Calu3 (cell line): ENCODE measurements at regions not wholly inside any gene's neighbourhood (a gene's known extent, or its start where the extent isn't known, plus 50 kb on each side); places are given as distances from the start of the nearest gene placed in this dataset.

Experiments used
- BruUV-seq: library from RNA; stranded (reverse); fragments of 400-500 nt; replicated peaks from 2 replicates; lab custom pipeline; 2021; lab: Mats Ljungman, UMichigan
- CTCF ChIA-PET: fragments of 300-600 bp; sonication (Branson Sonifier 250); formaldehyde crosslinking; loops from one replicate; lab custom pipeline; 2022; ENCODE audit warnings: antibody characterized with exemption; lab: Charles Lee
- DNase-seq: peaks from one replicate; pipeline ENCODE4 v3.0.0; 2022
- H3K27ac Mint-ChIP-seq: one replicate; pipeline ENCODE4 v1.8.0; 2022; ENCODE audit warnings: mixed read lengths; ENCODE audit not compliant: unreplicated experiment
- H3K27me3 Mint-ChIP-seq: one replicate; pipeline ENCODE4 v1.8.0; 2022; ENCODE audit warnings: mixed read lengths; ENCODE audit not compliant: unreplicated experiment
- H3K36me3 Mint-ChIP-seq: one replicate; pipeline ENCODE4 v1.8.0; 2022; ENCODE audit warnings: mild to moderate bottlenecking, moderate library complexity, mixed read lengths; ENCODE audit not compliant: insufficient read depth, unreplicated experiment
- H3K4me1 Mint-ChIP-seq: one replicate; pipeline ENCODE4 v1.8.0; 2022; ENCODE audit warnings: mild to moderate bottlenecking, low read depth, mixed read lengths; ENCODE audit not compliant: unreplicated experiment
- H3K4me3 Mint-ChIP-seq: one replicate; pipeline ENCODE4 v1.8.0; 2022; ENCODE audit warnings: mild to moderate bottlenecking, low read depth, moderate library complexity, mixed read lengths; ENCODE audit not compliant: unreplicated experiment
- H3K9me3 Mint-ChIP-seq: one replicate; pipeline ENCODE4 v1.8.0; 2022; ENCODE audit warnings: low read depth, mixed read lengths; ENCODE audit not compliant: unreplicated experiment
- intact Hi-C: fragments of 100-400 bp; cut with micrococcal nuclease; formaldehyde crosslinking; loops from one replicate; pipeline ENCODE4 v1.10.0; 2022; ENCODE audit not compliant: unreplicated experiment
- TF ChIP-seq, protein P1 (sequence below): fragments of 200-600 bp; IDR thresholded peaks from one replicate; pipeline ENCODE4 v1.8.0; 2022; ENCODE audit warnings: antibody characterized with exemption; ENCODE audit not compliant: unreplicated experiment

DNA sequence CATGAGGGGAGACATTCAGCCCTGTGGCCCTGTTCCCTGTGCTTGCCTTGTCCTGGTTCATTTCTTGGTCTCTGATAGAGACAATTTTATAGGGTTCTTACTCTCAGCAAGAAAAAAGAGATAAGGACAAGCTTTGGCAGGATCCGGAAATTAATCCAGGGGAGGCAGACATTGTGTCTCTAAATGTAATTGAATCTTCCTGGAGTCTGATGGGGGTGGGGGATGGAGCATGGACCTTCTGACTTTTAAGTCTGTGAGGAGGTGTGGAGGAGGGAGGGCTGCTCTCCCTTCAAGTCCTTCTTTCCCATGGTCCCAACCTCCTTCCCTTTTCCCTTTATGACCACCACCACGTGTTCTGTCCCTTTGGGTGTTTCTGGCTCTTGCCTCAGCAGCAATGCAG, 512.7 kb downstream of the DHX35 start:
- no TSS peak for BruUV-seq

DNA sequence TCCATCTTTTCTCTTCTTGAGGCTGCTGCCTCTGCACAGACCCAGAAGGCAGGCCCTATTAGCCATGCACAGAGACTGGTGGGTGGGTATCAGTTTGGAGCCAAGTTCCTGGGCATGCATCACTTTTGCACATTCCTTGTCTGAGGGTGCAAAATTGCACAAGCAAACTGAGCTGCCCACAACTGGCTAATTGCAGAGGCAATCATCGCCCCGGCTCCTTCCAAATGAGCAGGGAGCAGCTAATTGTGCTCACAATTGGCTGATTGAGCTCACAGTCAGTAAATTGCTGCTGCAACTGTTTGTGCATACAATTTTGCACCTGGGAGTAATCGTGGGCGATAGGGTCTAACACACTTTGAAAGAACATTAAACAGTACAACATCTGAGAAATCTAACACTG, 511.4 kb downstream of the DHX35 start:
- TF ChIP-seq, protein P1, sequence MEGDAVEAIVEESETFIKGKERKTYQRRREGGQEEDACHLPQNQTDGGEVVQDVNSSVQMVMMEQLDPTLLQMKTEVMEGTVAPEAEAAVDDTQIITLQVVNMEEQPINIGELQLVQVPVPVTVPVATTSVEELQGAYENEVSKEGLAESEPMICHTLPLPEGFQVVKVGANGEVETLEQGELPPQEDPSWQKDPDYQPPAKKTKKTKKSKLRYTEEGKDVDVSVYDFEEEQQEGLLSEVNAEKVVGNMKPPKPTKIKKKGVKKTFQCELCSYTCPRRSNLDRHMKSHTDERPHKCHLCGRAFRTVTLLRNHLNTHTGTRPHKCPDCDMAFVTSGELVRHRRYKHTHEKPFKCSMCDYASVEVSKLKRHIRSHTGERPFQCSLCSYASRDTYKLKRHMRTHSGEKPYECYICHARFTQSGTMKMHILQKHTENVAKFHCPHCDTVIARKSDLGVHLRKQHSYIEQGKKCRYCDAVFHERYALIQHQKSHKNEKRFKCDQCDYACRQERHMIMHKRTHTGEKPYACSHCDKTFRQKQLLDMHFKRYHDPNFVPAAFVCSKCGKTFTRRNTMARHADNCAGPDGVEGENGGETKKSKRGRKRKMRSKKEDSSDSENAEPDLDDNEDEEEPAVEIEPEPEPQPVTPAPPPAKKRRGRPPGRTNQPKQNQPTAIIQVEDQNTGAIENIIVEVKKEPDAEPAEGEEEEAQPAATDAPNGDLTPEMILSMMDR = no peak
- Mint-ChIP-seq H3K4me1 (no peaks in the 10 kb centered on the region), H3K9me3 (peaks cover 25% of the 10 kb centered on the region), H3K4me3 (no peak overlapping the region), H3K36me3 (no peaks in the 10 kb centered on the region), H3K27me3 (no peaks in the 10 kb centered on the region), H3K27ac (no peak overlapping the region)
- no peak for DNase-seq
- intact Hi-C loops = no loop called here
- BruUV-seq = no TSS peak
- CTCF ChIA-PET = no interaction called here

More for the DNA sequence above, 512.7 kb downstream of the DHX35 start:
- TF ChIP-seq, protein P1 = no peak
- no peaks in the 10 kb centered on the region for H3K4me1 Mint-ChIP-seq
- no peak for DNase-seq
- peaks cover 18% of the 10 kb centered on the region for H3K9me3 Mint-ChIP-seq
- CTCF ChIA-PET = no interaction called here
- no peaks in the 10 kb centered on the region for H3K36me3 Mint-ChIP-seq
- H3K4me3 Mint-ChIP-seq = no peak overlapping the region
- no peaks in the 10 kb centered on the region for H3K27me3 Mint-ChIP-seq
- intact Hi-C loops = no loop called here
- H3K27ac Mint-ChIP-seq = no peak overlapping the region

DNA sequence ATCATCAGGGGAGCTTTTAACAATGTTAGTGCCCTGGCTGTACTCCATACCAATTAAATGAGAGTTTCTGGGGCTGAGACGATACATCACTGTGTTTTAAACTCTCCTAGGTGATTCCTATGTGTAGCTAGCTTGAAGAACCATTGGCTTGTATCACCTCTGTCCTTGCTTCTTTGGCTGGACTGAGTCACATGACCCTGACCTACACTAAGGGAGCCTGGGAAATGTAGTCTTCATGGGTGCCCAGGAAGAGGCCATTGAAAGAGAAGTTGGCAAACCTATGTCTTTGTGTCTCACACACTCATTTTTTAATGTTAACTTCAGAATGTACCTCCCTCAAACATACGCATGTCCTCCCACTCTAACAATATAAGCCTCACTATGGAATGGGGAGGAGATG, 506.6 kb downstream of the DHX35 start:
- TF ChIP-seq, protein P1 = no peak
- no TSS peak for BruUV-seq
- CTCF ChIA-PET = no interaction called here
- Mint-ChIP-seq H3K27me3 (no peaks in the 10 kb centered on the region), H3K36me3 (no peaks in the 10 kb centered on the region), H3K9me3 (peaks cover 21% of the 10 kb centered on the region), H3K27ac (no peak overlapping the region), H3K4me1 (no peaks in the 10 kb centered on the region), H3K4me3 (no peak overlapping the region)
- no peak for DNase-seq
- intact Hi-C loops = no loop called here

DNA sequence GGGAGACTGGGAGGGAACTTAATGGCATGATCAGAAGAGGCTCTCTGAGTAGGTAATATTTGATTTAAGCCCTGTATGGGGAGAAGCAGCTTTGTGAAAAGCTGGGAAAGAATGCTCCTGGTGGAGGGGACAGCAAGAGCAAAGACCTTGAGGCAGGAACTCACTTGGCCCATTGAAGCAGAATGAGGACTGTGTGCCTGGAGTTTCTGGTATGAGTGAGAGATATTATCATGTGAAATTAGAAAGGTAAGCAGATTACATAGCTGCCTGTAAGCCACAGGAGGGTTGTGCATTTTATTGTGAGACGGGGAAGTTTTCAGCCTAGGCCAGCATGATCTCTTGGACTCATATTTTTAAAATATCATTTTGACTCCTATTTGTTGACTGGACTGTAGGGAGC, 502.1 kb downstream of the DHX35 start:
- Mint-ChIP-seq H3K27ac (no peak overlapping the region), H3K4me1 (no peaks in the 10 kb centered on the region), H3K4me3 (no peak overlapping the region), H3K36me3 (no peaks in the 10 kb centered on the region), H3K27me3 (no peaks in the 10 kb centered on the region), H3K9me3 (peaks cover 11% of the 10 kb centered on the region)
- no peak for DNase-seq
- intact Hi-C loops = no loop called here
- TF ChIP-seq, protein P1 = no peak
- CTCF ChIA-PET = no interaction called here
- BruUV-seq = no TSS peak
